ENCODE measurements at regions not wholly inside any gene's neighbourhood (a gene's known extent, or its start where the extent isn't known, plus 50 kb on each side); places are given as distances from the start of the nearest gene placed in this dataset.

GRCh38 chr4:137602436-137602835, 70.1 kb upstream of the PCDH18 start:
- H3K27me3 Mint-ChIP-seq (ENCODE audit: unreplicated experiment): no peaks in the 10 kb centered on the region
- TF ChIP-seq, protein P1, sequence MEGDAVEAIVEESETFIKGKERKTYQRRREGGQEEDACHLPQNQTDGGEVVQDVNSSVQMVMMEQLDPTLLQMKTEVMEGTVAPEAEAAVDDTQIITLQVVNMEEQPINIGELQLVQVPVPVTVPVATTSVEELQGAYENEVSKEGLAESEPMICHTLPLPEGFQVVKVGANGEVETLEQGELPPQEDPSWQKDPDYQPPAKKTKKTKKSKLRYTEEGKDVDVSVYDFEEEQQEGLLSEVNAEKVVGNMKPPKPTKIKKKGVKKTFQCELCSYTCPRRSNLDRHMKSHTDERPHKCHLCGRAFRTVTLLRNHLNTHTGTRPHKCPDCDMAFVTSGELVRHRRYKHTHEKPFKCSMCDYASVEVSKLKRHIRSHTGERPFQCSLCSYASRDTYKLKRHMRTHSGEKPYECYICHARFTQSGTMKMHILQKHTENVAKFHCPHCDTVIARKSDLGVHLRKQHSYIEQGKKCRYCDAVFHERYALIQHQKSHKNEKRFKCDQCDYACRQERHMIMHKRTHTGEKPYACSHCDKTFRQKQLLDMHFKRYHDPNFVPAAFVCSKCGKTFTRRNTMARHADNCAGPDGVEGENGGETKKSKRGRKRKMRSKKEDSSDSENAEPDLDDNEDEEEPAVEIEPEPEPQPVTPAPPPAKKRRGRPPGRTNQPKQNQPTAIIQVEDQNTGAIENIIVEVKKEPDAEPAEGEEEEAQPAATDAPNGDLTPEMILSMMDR (IDR thresholded peaks at IDR 0.05; ENCODE audit: unreplicated experiment): no peak
- no peak overlapping the region for H3K4me3 Mint-ChIP-seq (ENCODE audit: unreplicated experiment)
- peaks cover 5% of the 10 kb centered on the region for H3K4me1 Mint-ChIP-seq (ENCODE audit: unreplicated experiment)
- H3K27ac Mint-ChIP-seq (ENCODE audit: unreplicated experiment): no peak overlapping the region
- no peaks in the 10 kb centered on the region for H3K36me3 Mint-ChIP-seq (ENCODE audit: low read depth, unreplicated experiment)
- no peaks in the 10 kb centered on the region for H3K9me3 Mint-ChIP-seq (ENCODE audit: unreplicated experiment)
- DNase-seq (ENCODE audit: low spot score): no peak

DNA sequence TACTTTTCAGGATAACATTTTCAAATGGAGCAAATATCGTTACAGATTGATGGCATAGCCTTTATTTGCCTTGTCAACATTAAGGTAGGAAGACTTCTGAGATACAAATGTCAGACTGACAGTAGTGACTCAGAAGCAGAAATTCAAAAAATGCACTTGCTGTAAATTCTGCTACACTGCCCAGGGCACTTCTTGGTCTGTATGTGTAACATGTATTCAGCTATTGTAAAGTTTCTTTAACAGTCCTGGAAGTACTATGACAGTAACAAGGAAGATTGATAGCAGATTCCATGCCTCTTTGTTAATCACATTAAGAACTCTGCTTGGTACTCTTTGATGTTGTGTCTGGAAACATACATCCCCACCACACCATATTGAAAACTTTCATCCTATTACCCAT, 69.6 kb upstream of the PCDH18 start:
- H3K27me3 Mint-ChIP-seq (ENCODE audit: unreplicated experiment): no peaks in the 10 kb centered on the region
- H3K36me3 Mint-ChIP-seq (ENCODE audit: low read depth, unreplicated experiment): no peaks in the 10 kb centered on the region
- H3K9me3 Mint-ChIP-seq (ENCODE audit: unreplicated experiment): no peaks in the 10 kb centered on the region
- no peak overlapping the region for H3K4me3 Mint-ChIP-seq (ENCODE audit: unreplicated experiment)
- peaks cover 5% of the 10 kb centered on the region for H3K4me1 Mint-ChIP-seq (ENCODE audit: unreplicated experiment)
- no peak for DNase-seq (ENCODE audit: low spot score)
- TF ChIP-seq, protein P1 (IDR thresholded peaks at IDR 0.05; ENCODE audit: unreplicated experiment): no peak
- H3K27ac Mint-ChIP-seq (ENCODE audit: unreplicated experiment): no peak overlapping the region

DNA sequence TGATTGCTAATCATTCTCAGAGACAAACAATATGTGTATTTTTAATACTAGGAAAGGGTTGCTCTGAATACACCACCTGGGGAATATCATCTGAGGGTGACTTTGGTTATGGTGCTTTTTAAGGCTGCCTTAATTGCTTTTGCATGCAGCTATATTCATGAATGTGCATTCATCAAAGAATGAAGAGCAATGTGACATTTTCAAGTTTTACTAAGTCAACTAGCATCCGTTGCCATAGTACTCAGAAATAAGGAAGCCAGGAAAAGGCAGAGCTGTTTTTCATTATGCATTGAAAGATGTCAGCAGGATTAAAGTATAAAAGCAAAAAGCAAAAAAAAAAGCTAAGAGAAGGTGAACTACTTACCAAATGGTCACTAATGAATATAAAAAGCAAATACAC, 67.4 kb upstream of the PCDH18 start:
- H3K4me3 Mint-ChIP-seq (ENCODE audit: unreplicated experiment): no peak overlapping the region
- H3K9me3 Mint-ChIP-seq (ENCODE audit: unreplicated experiment): no peaks in the 10 kb centered on the region
- H3K27ac Mint-ChIP-seq (ENCODE audit: unreplicated experiment): no peak overlapping the region
- H3K36me3 Mint-ChIP-seq (ENCODE audit: low read depth, unreplicated experiment): no peaks in the 10 kb centered on the region
- no peak for DNase-seq (ENCODE audit: low spot score)
- H3K4me1 Mint-ChIP-seq (ENCODE audit: unreplicated experiment): peaks cover 8% of the 10 kb centered on the region
- TF ChIP-seq, protein P1 (IDR thresholded peaks at IDR 0.05; ENCODE audit: unreplicated experiment): no peak
- no peaks in the 10 kb centered on the region for H3K27me3 Mint-ChIP-seq (ENCODE audit: unreplicated experiment)

GRCh38 chr4:137597752-137598430, 65.6 kb upstream of the PCDH18 start:
- no peaks in the 10 kb centered on the region for H3K27me3 Mint-ChIP-seq (ENCODE audit: unreplicated experiment)
- H3K4me1 Mint-ChIP-seq (ENCODE audit: unreplicated experiment): peaks cover 3% of the 10 kb centered on the region
- no peak overlapping the region for H3K4me3 Mint-ChIP-seq (ENCODE audit: unreplicated experiment)
- TF ChIP-seq, protein P1 (IDR thresholded peaks at IDR 0.05; ENCODE audit: unreplicated experiment): no peak
- no peak for DNase-seq (ENCODE audit: low spot score)
- no peaks in the 10 kb centered on the region for H3K36me3 Mint-ChIP-seq (ENCODE audit: low read depth, unreplicated experiment)
- H3K27ac Mint-ChIP-seq (ENCODE audit: unreplicated experiment): no peak overlapping the region
- H3K9me3 Mint-ChIP-seq (ENCODE audit: unreplicated experiment): no peaks in the 10 kb centered on the region

GRCh38 chr4:137587796-137588195, 55.5 kb upstream of the PCDH18 start:
- no peak for DNase-seq (ENCODE audit: low spot score)
- TF ChIP-seq, protein P1 (IDR thresholded peaks at IDR 0.05; ENCODE audit: unreplicated experiment): no peak
- Mint-ChIP-seq H3K4me1 (ENCODE audit: unreplicated experiment) (no peaks in the 10 kb centered on the region), H3K27ac (ENCODE audit: unreplicated experiment) (no peak overlapping the region), H3K4me3 (ENCODE audit: unreplicated experiment) (no peak overlapping the region), H3K27me3 (ENCODE audit: unreplicated experiment) (no peaks in the 10 kb centered on the region), H3K9me3 (ENCODE audit: unreplicated experiment) (no peaks in the 10 kb centered on the region), H3K36me3 (ENCODE audit: low read depth, unreplicated experiment) (no peaks in the 10 kb centered on the region)
